HFF-Myc (cell line): ENCODE measurements at regions not wholly inside any gene's neighbourhood (a gene's known extent, or its start where the extent isn't known, plus 50 kb on each side); places are given as distances from the start of the nearest gene placed in this dataset.

Experiments
- DNase-seq: peaks from one replicate; pipeline ENCODE4 v3.0.0-alpha.2; 2011; ENCODE audit warnings: low read depth; ENCODE audit errors: extremely low read depth
- H3K4me3 ChIP-seq: replicated peaks from 2 replicates; pipeline ENCODE4 v1.5.1; 2011; ENCODE audit warnings: low read depth, mild to moderate bottlenecking, control low read depth, low read length
- TF ChIP-seq, protein P1 (sequence below): IDR thresholded peaks from 2 replicates; pipeline ENCODE4 v1.5.1; 2012; ENCODE audit warnings: mild to moderate bottlenecking, low read depth, low read length, control low read depth; ENCODE audit errors: missing control alignments

DNA sequence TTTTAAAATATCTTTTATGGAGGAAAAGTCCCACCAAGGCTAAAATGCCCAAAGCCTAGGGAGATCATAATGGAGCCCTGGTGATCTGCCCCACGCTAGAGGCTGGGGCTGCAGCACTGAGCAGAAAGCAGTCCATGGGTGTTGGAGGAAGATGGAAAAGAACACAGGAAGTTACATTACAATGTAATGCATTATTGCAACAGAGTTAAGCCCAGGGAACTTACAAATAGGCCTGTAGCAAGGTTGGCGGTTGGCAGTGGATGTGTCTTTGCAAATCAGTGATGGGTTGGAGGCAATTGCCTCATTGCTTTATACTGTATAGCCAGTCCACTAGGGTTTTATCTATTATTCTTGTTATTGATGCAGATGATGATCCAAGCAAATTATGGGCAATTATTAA is 399.9 kb downstream of the NDFIP2 start:
- no peak for DNase-seq
- TF ChIP-seq, protein P1, sequence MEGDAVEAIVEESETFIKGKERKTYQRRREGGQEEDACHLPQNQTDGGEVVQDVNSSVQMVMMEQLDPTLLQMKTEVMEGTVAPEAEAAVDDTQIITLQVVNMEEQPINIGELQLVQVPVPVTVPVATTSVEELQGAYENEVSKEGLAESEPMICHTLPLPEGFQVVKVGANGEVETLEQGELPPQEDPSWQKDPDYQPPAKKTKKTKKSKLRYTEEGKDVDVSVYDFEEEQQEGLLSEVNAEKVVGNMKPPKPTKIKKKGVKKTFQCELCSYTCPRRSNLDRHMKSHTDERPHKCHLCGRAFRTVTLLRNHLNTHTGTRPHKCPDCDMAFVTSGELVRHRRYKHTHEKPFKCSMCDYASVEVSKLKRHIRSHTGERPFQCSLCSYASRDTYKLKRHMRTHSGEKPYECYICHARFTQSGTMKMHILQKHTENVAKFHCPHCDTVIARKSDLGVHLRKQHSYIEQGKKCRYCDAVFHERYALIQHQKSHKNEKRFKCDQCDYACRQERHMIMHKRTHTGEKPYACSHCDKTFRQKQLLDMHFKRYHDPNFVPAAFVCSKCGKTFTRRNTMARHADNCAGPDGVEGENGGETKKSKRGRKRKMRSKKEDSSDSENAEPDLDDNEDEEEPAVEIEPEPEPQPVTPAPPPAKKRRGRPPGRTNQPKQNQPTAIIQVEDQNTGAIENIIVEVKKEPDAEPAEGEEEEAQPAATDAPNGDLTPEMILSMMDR = no peak
- H3K4me3 ChIP-seq = no peak overlapping the region

DNA sequence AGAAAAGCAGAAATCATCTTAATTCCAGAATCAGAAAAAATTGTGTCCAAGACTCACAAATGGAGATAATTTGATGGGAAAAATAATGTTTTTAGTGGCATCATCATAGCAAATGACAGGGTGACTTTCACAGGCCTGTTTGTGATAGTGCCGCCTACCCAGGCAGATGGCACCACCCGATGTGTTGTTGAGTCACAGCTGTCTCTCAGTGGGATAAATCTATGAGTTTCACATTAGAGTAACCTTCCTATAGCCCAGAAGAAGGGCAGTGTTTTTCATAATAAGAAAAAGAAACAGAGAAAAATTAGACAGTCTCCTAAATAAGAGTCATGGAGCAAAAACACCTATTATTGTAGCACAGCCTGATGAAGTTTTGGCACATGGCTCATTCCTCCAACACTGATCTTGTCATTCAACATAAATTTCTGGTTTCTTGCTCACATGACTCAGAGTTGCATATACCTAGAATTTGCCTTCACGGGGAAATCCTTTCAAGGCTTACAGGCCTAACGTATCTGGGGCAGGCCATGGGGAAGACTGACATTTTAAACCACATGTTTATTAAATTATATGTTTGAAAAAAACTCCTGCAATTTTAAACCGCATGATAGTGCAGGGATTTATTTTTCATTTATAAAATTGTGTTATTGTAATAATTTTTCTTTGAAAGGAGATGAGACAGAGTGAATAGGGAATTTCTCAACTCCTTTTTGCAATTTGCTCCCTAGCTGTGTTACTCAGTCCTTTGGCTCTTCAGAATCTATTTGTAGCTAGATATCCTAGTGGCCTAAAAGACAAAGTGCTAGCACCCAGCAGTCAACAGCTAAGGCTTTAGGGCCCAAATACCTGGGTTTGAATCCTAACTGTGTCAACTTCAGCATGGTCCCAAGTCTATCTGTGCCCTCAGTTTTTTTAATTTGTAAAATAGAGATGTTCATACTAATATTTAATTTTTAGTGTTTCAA is 393.7 kb downstream of the NDFIP2 start:
- no peak overlapping the region for H3K4me3 ChIP-seq
- TF ChIP-seq, protein P1 = no peak
- no peak for DNase-seq

DNA sequence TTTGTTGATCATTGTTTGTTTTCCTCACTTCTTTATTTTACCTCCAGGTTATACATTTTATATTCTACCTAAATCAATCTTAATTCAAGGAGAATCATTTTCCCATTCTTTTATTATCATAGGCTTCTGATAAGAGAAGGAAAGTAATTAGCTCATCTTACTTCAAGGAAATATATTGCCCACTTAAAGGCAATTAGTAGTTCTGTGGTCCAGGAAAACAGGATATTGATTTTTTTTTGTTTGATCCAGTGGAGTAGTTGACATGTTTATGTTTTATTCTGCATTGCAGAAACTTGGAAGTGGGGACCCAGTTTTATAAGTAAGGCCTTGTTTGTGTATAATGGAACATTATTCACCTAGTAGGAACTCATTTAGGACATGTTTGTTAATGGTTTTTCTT is 390.6 kb downstream of the NDFIP2 start:
- no peak overlapping the region for H3K4me3 ChIP-seq
- TF ChIP-seq, protein P1 = no peak
- no peak for DNase-seq

DNA sequence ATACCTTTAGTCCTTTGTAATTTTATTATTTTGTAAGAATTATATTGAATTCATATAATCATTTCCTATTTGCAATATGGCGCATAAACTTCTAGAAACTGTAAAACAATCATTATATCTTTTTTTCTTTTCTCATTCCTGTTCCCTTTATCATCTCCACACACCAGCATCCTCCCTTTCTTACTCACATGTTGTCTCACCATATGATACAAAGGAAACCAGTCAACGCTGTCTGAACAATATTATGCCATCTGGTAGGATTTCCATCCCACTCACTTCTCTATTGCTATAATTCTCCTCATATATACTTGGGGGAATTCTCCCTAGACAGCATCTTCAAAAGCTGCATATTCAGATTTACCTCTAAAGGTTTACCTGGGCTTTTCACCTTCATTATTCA is 389.8 kb downstream of the NDFIP2 start:
- no peak for DNase-seq
- no peak overlapping the region for H3K4me3 ChIP-seq
- TF ChIP-seq, protein P1 = no peak

DNA sequence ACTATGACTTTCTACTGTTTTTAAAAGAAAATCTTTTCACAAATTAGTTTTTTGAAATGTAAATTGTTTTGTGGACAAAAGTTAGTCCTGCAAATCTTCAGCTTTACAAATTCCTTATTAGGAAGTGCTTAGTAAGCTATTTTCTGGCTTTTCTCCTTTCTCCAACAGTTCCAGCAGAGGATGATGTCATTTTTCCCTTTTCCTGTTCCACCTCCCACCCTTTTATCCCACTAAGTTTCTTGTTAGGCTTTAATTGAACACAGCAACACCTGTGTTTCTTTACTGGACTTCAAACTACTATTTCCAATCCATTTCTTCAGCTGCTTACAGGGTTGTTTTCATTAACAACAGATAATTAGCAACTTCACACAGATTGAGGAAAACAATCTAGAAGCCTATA is 389.2 kb downstream of the NDFIP2 start:
- TF ChIP-seq, protein P1 = no peak
- no peak overlapping the region for H3K4me3 ChIP-seq
- no peak for DNase-seq

DNA sequence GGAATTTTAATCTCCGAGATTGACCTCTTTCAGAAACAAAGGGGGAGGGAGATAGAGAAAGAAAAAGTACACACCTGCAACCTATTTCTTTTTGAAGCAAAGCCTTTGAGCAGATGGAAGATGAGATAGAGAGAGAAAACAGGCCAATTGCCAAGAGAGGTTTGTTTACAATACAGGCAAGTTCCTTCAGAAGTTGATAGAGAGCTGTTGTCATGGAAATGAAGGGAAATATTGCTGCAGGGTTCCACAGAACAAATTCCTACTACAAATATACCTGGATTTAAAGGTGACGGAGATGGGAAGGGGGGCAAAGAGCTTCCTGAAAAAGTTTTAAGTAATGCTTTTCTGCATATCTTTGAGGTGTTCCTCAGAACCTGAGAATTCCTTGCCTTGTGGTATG is 388.4 kb downstream of the NDFIP2 start:
- TF ChIP-seq, protein P1 = no peak
- no peak for DNase-seq
- no peak overlapping the region for H3K4me3 ChIP-seq
